TTC549 (cell line): ENCODE measurements at regions not wholly inside any gene's neighbourhood (a gene's known extent, or its start where the extent isn't known, plus 50 kb on each side); places are given as distances from the start of the nearest gene placed in this dataset.

ENCODE experiments used
- FAIRE-seq: peaks from 2 replicates; lab custom pipeline; 2012; peaks lifted over from hg19 to GRCh38; lab: Jason Lieb, UNC

DNA sequence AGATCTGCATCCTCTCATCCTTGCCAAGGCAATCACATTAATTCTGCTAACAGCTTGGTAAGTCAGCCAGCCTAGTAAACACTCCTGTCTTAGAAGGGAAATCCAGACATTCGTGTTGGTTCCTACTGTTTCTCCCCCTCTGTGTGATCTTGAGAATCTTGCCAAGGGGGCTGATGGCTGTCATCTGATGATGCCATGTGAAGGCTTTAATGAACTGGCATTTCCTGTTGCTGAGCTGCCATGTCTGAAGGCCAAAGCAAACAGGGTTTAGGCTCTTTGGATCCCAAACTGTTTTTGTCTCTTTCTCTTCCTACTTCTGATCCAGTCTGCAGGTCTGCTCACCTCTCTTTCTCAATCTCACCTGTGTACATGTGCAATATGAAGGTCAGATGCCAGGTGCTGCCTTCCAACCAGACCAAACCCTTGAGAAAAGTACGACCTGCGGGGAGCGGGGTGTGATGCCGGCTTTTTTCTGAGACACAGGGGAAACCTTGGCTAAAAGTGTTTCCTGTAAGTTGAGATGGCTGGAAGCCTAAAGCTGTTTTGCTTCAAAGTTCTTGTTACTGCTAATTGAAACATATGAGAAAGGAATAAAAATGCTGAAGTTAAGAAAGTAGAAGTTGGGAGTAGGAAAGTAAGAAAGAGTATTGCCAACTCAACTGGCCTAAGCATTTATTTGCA, 532.9 kb downstream of the ANKRD50 start:
- no peak for FAIRE-seq

DNA sequence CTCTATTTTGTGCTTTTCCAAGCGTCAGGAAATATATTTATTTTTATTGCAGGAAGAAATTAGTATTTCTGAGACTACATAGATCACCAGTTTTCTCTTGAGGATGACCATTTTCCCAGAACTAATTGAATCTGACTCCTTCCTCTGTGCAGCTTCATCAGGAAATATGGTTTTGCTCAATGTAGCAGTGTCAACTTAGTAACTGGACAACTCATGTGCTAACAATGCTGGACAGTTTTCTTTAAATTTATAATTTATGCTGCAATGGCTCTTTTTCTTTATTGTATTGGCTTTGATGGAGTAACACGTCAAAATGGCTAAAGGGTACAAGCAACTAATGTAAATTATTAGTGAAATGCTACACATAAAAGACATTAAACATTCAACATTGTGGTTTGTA, 531.5 kb downstream of the ANKRD50 start:
- FAIRE-seq: no peak

DNA sequence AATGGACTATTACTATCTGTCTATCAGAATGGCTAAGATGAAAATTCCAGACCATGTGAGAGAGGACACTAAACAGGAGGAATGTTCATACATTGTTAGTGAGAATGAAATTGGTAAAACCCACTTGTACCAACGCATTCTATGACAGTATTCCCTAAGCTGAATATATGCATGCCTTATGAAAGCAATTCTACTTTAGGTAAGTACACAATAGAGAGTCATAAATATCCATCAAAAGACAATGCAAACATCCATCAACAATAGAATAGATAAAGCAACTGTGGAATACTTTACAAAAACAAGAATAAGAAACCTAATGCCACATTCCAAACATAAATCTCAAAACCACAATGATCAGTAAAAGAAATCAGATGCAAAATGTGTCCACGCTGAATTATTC, 529.3 kb downstream of the ANKRD50 start:
- FAIRE-seq: no peak

DNA sequence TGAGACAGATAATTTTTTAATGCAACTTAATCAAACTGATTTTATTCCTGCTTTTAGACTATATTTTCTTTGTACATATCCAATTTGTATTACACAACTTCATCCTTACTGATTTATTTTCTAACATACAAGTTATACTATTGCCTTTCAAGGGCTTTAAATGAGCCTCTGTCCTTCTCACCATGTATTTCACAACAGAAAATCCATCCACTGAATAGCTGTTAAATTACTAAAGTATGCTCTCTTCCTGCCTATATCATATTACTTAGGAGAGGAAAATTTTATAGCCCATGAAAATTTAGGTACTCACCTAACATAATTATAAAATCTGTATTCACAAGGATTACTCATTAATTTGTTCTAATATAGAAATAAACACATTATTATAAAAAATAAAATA, 528.6 kb downstream of the ANKRD50 start:
- no peak for FAIRE-seq

DNA sequence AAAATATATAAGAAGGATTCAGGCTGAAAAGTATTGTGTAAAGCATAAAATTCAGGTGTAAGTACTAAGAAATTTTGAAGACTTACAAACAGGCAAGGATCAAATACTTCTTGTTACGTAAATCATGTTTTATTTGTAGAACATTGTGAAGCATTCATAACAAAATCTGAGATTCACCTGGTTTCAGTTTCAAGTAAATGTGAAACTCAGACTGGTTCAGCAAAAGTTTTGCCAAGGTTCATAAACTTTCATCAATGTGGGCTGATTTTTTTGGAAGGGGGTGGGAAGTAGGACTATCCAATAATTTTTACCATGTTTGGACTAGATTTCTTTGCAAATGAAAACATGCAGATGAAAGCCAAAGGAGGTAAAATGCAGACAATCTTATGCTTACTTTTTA, 527.7 kb downstream of the ANKRD50 start:
- FAIRE-seq: no peak

DNA sequence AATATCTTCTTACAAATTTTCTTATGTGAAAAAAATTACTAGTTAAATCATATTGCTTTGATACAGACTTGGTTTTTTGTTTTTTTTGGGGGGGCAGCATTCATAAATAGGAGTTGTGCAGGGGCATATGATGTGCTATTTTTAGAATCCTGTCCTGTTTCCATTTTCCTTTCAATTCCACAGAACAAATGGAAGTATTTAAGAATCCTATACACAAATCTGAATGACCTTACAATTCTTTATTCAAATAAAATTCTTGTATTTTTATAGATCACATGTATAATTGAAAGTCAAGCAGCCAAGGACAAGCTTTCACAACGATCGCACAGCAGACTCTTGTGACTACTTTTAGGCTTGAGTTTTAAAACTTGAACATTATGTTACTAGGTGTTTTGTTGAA, 523.9 kb downstream of the ANKRD50 start:
- FAIRE-seq: no peak

DNA sequence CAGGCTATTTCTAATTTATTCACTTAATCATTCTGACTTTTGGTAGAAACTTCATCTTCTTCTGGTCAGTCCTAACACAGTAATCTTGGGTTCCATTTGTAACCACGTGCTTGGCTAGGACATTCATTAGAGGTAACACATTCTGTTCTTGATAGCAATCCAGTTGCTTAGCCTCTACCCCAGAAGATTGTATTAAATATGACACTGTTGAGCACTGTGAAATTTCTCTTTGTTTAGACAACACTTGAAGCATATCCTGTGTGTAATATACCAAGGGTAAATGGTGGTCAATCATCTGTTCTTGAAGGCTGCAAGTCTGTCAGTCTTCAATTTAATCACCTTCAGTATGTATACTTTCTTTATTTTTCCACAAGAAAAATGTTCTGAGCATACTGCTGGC, 523.0 kb downstream of the ANKRD50 start:
- FAIRE-seq: no peak

DNA sequence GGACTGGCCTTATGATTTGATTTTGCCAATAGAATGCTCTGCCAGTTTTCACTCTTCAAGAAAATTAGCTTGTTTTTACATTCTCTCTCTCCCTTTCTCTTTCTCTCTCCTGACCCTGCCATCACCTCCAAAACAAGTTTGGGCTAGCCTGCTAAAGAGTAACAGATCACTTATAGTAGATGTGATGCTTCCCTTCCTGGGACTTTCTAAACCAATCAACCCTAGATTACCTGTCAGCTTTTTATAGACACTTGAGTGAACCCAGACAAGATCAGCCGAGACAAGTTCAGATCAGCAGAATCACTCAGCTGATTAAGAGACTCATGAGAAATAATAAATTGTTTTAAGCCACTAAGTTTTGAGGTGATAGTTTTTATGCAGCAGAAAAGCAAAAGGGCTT, 521.2 kb downstream of the ANKRD50 start:
- FAIRE-seq: no peak

DNA sequence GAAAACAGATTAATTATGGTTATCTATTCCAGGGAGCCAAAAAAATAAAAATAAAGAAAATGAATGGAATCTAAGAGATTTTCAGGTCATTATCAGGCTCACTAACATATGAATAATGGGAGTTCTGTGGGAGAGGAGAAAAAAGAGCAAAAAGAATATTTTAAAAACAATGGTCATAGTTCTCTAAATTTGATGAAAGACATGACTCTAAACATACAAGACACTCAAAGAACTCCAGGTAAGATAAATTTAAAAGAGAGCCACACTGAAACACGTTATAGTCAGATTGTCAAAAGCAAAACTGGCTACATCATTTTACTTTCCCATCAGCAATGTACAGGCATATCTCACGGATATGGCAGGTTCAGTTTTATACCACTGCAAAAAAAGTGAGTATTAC, 520.0 kb downstream of the ANKRD50 start:
- no peak for FAIRE-seq

DNA sequence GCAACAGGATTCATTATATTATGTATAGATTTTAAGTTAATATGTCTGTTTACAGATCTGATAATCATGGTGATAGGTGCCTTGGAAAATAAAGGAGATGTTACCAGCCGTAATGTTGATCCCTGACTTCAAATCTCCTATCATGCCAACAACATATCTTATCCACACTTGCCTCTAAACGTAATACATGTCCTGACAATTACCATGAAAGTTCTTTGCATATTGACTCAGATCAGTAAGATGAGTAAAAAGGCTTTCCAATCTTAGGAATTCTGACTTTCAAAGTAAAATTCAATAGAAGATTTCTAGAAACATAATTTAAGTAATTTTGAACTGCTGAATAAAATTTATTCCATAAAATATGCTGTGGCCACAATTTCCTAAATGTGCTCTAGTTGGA, 513.3 kb downstream of the ANKRD50 start:
- FAIRE-seq: no peak

DNA sequence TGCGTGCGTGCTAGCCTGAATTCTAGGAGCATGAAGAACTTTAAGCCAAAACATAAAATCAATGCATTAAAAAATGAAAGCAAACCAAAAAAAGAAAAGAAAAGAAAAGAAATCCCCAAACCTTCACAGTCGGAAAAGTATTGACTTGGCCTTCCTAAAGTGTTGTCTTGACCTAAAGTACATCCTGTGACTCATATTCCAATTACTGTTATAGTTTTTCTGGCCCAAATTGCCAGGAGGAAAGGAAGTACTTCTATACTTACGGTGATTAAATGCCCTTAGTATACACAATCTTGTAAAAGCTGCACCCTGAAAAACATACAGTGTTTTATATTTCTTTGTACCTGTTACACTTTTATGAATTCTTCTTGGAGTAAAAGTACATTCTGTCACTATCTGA, 512.8 kb downstream of the ANKRD50 start:
- FAIRE-seq: no peak

DNA sequence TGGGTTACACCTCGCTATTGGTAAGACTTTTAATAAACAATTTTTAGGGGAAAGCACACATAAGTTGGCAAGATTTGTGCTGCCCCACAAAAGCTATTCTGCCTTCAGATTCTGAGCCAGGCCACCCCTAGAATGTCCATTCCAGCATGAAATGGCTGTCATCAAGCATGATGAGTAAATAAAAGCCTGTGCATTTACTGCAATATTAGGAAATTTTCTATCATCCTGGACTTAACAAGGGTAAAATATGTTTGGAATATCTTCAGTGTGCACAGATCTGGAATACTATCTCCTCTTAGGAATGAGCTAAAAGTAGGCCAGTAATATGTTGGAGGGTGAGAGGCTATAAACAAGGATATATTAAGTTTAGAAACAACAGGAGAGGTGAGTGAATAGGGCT, 510.9 kb downstream of the ANKRD50 start:
- no peak for FAIRE-seq

DNA sequence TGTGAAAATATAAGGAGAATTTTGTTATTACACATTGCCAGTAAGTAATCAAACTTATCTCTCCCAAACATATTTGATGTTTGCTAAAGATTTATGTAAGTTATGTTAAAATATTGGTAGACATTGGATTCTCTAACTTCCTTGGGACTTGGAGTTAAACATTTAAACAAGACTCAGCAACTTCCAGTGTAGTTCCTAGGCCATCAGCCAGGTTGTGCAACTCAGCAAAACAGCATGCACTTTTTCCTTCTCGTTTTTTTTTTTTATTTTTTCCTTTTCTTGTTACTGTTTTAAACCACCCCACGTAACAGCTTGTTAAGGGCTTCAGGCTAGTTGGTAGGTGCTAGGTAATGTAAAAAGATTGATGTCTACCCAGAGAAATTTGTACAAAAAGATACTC, 510.4 kb downstream of the ANKRD50 start:
- FAIRE-seq: no peak

DNA sequence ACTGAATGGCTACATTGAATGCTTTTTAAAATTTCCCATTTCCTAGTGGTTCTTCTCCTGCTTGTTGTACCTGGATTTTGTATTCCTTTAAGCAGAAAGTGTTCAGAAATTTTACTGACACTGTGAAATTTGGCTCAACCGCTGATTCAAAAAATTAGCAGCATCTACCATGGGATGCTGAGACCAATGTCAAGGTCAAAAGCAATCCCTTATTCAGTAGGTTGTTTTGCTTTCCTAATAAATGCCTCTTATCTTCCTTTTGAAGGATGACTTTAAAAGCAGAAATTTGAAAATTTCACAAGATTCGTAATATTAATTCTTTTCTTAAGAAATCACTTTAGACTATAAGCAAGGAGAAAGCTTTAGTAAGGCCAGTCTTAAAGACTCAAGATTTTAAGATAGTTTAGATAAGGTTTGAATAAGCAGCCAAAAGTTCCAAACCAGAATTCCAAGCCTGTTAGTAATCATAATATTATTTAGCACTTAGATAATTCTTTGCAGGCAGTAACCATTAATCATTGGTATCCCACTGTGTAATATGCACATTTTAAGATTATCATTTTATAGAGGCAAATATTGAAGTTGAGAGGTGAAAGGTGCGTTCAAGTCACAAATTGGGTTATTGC, 508.8 kb downstream of the ANKRD50 start:
- no peak for FAIRE-seq

DNA sequence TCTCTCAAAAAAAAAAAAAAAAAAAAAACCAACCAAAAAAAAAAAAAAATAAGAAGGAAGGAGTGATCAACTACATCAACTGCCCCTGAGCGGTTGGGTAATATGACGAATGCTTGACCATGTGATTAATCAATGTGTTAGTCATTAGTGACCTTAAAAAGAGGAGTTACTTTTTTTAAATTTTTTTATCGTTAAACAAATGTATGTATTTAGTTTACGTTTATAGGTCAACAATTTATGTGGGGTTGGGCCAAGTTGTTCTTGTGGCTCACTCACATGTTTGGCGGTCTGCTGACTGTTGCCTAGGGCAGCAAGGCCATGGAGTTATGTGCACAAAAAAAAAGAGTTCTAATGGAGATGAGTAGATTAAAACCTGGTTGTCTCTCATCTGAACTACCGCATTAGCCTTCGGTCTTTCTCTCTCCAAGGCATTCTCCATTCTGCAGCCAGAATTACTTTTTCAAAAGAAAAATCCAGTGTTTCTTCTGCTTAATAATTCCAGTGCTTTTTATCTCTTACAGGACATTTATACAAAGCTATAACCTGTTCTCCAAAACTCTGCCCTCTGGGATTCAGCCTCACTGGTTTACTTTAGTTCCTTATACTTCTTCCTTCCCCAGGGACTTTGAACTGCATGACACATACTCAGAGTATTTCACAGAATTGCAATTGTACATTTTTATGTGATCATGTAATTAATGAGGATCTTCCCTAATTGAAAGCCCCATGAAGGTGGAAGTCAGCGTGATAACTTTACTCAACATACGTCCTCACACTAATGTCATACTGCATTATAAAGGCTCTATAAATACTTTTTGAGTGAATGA, 505.5 kb downstream of the ANKRD50 start:
- no peak for FAIRE-seq

DNA sequence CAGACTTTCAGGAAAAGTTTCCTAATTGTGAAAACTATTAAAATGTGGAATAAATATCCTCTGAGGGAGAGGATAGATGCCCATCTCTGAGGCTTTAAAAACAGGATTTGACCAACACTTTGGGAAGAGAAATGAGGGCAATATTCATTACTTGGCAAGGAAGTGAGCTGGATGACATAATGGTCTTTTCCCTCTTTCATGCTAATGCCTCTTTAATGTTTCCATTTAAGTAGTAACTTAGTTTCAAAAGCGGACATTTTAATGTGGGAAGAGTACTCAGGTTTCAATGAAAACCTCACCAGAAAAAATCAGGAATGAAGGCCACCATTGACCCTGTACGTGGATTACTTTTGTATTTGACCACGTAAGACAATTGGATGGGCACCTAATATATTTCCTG, 503.3 kb downstream of the ANKRD50 start:
- no peak for FAIRE-seq

DNA sequence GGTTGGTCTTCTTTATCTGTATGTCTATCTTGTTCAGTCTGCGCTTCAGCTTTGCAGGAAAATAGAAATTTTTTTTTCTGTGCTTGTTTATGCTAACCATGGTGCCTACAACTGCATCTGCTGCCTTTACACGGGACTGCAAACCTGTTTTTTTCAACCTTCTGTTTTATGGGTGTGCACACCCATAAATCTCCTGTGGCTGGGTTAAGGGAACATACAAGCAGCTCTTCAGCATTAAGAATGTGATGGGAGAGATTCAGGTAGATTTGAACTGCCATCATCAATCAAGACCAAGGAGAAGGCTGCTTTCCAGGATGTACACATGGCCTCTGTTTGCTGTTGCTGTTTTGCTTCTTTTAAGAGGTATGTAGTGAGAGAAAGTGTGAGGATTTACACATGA, 502.9 kb downstream of the ANKRD50 start:
- no peak for FAIRE-seq

DNA sequence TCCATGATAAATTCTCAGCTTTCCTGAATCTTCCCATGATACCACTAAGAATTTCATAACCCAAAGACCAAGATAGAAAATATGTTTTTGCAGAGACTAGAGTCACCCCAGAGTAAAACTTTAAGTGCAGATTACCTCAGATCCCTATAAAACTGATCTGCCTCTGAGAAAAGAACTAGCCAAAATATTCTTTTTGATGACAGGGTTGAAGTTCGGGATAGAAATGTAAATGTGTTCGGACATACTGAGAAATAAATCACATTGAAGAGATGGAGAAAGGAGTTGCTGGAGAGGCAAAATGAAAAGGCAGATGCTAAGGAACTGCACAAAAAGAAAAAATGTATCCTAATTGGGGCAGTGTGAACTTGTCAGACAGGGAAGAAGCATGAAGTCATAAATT, 501.8 kb downstream of the ANKRD50 start:
- FAIRE-seq: no peak

DNA sequence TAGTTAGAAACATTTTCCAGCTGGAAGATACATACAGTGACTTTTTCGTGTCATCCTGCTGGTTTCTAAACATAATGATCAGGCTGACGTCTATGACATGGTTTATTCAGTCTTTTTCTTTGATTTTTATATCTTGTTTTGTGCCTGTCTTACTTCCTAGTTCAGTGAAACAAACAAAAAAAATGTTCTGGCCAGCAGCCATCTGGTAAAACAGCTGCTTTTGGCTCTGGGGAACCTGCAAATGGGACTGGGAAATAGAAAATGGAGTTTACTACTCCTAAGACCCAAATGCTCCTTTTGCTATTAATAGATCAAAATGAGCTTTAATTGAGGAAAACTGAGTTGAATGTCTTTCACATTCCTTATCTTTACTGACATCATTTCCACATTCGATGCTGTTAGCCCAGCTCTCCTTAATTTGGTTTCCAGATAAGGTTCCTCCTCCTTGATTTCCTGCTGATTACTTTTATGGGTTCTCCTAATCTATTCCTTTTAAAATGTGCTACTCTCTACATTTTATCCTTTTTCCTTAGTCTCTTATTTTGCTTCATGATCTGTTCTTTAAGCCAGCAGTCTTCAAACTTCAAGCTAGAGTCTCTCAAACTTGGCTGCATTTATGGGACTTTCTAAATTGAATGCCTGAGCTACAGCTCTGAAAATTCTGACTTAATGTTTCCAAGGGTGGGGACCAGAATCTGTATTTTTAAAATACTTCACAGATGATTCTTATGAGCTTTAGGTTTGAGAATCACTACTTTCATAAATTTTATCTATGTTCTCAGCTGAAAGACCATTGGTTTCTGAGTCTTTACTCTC, 499.5 kb downstream of the ANKRD50 start:
- no peak for FAIRE-seq

DNA sequence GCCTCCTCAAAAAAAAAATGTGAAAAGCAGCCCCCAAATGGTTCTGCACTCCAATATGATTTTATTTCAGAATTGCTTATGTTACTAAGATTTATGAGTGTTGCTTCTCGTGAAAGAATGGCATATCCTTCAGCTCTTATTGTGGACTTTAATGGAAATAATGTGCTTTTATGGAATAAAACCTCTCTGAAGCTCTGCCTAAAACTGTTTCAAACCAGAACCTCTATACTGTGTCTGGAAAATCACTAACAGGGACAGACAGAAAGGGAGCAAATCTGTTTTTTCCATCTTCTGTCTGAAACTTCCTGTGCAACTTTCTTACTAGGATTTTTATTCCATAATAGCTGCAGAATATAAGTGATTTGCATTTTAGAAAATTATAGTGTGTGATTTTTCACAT, 493.1 kb downstream of the ANKRD50 start:
- no peak for FAIRE-seq

DNA sequence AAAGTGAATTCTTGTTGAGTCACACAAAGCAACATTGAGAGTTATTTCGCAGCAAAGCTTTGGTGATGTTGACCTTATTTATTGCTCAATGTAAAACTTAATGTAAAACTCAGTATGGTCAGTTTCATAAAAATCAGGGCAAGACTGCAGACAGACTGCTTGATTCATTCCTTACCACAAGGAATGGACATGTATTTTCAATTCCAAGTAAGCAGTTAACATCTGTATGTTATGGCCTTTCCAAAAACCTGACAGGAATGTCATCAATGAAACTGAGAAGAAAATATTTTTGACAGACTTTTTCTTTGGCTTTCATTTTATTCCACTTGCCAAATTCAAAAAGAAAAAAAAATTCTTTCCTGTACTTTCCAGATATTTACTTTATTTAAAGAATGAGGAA, 488.3 kb downstream of the ANKRD50 start:
- FAIRE-seq: no peak

DNA sequence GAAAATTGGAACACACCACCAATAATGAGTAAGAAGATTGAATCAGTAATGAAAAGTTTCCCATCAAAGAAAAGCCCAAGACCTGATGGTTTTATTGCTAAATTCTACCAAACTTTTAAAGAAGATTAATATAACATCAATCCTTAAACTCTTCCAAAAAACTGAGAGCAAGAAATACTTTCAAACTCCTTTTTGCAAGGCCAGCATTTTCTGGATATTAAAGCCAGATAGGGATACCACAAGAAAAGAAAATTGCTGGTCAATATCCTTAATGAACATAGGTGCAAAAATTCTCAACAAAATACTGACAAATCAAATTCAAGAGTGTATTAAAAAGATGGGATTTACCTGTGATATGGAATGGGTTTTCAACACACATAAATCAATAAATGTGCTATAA, 484.6 kb downstream of the ANKRD50 start:
- no peak for FAIRE-seq

DNA sequence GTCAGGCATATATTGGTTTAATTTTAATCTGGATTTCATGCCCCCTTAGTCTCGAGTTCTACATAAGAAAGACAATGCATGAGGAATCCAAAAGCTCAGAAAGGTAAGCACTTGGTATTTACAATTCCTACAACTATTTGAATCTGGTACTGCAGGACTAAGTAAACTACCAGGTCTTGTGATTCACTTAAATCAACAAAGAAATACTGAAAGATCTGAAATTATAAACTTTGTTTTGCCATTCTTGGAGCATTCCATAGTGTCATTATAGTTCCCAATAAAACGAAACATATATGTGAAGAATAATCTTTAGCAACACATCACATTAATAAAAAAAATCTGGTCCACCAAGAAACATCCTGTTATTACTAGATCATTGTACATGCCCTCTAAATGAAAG, 482.3 kb downstream of the ANKRD50 start:
- no peak for FAIRE-seq
